IMR-90 (cell line): ENCODE measurements at regions not wholly inside any gene's neighbourhood (a gene's known extent, or its start where the extent isn't known, plus 50 kb on each side); places are given as distances from the start of the nearest gene placed in this dataset.

Source experiments
- ATAC-seq: fragments of 200-7000 bp; cut with Tn5 transposase; 2 replicates; pipeline ENCODE4 v1.9.1; 2020; ENCODE audit warnings: low read depth, mild to moderate bottlenecking, moderate library complexity
- BruUV-seq: library from RNA; stranded (reverse); fragments of 400-500 nt; replicated peaks from 2 replicates; lab custom pipeline; 2021; lab: Mats Ljungman, UMichigan
- CTCF ChIA-PET: fragments of 300-600 bp; formaldehyde crosslinking; extraction: SDS; loops from one replicate; lab custom pipeline; 2021; ENCODE audit warnings: antibody characterized with exemption; lab: Yijun Ruan, JAX
- POLR2A ChIA-PET: fragments of 300-600 bp; sonication (Branson Sonifier 250); formaldehyde crosslinking; loops from one replicate; lab custom pipeline; 2022; ENCODE audit warnings: antibody characterized with exemption; ENCODE audit not compliant: unreplicated experiment; lab: Charles Lee
- DNase-seq: peaks from one replicate; pipeline ENCODE4 v3.0.0; 2013
- H2AFZ ChIP-seq: replicated peaks from 2 replicates; pipeline ENCODE3; 2013; ENCODE audit warnings: low read length, mild to moderate bottlenecking; ENCODE audit not compliant: poor library complexity
- H2AK5ac ChIP-seq: 2 replicates; pipeline ENCODE4 v1.6.1; 2013; ENCODE audit warnings: low read depth, low read length, inconsistent platforms
- H2AK9ac ChIP-seq: replicated peaks from 2 replicates; pipeline ENCODE3; 2013; ENCODE audit warnings: mild to moderate bottlenecking, low read depth, low read length, moderate library complexity; ENCODE audit not compliant: poor library complexity
- H2BK120ac ChIP-seq: 2 replicates; pipeline ENCODE4 v1.6.1; 2013; ENCODE audit warnings: low read depth, low read length, inconsistent platforms
- H2BK15ac ChIP-seq: 3 replicates; pipeline ENCODE4 v1.6.1; 2013; ENCODE audit warnings: low read depth, low read length, inconsistent platforms
- H2BK20ac ChIP-seq: 2 replicates; pipeline ENCODE4 v1.6.1; 2013; ENCODE audit warnings: low read depth, mild to moderate bottlenecking, inconsistent platforms, low read length, moderate library complexity
- H2BK5ac ChIP-seq: 2 replicates; pipeline ENCODE4 v1.6.1; 2013; ENCODE audit warnings: mild to moderate bottlenecking, low read depth, low read length, inconsistent platforms; ENCODE audit not compliant: poor library complexity, severe bottlenecking
- H3K14ac ChIP-seq: replicated peaks from 2 replicates; pipeline ENCODE4 v1.6.1; 2013; ENCODE audit warnings: low read depth, low read length, inconsistent platforms
- H3K18ac ChIP-seq: 2 replicates; pipeline ENCODE4 v1.6.1; 2013; ENCODE audit warnings: low read depth, low read length, control low read depth
- H3K23ac ChIP-seq: 2 replicates; pipeline ENCODE4 v1.6.1; 2013; ENCODE audit warnings: low read depth, low read length, inconsistent platforms
- H3K27ac ChIP-seq: 2 replicates; pipeline ENCODE4 v1.5.1; 2013; ENCODE audit warnings: mild to moderate bottlenecking, control low read depth, low read length; ENCODE audit not compliant: insufficient read depth
- H3K27me3 ChIP-seq: 2 replicates; pipeline ENCODE4 v1.6.1; 2013; ENCODE audit warnings: low read length; ENCODE audit not compliant: control insufficient read depth, insufficient read depth
- H3K36me3 ChIP-seq: 2 replicates; pipeline ENCODE4 v1.6.1; 2013; ENCODE audit warnings: low read length, mixed read lengths; ENCODE audit not compliant: control insufficient read depth, insufficient read depth
- H3K4ac ChIP-seq: 2 replicates; pipeline ENCODE4 v1.6.1; 2013; ENCODE audit warnings: low read depth, low read length, inconsistent platforms
- H3K4me1 ChIP-seq: 2 replicates; pipeline ENCODE4 v1.6.1; 2013; ENCODE audit warnings: low read length, mixed read lengths; ENCODE audit not compliant: control insufficient read depth, insufficient read depth
- H3K4me2 ChIP-seq: 2 replicates; pipeline ENCODE4 v1.6.1; 2013; ENCODE audit warnings: low read depth, mild to moderate bottlenecking, control low read depth, low read length, moderate library complexity
- H3K4me3 ChIP-seq: 2 replicates; pipeline ENCODE4 v1.5.1; 2013; ENCODE audit warnings: low read depth, mild to moderate bottlenecking, control low read depth, low read length, moderate library complexity; ENCODE audit not compliant: insufficient read depth
- H3K56ac ChIP-seq: 2 replicates; pipeline ENCODE4 v1.6.1; 2013; ENCODE audit warnings: low read length, inconsistent platforms; ENCODE audit not compliant: insufficient read depth; ENCODE audit errors: extremely low read depth
- H3K79me1 ChIP-seq, 2 experiments: 2 replicates each; pipeline ENCODE4 v1.6.1; 2013; ENCODE audit warnings: low read length in 2 of 2, inconsistent platforms in 1 of 2, low read depth in 1 of 2
- H3K9ac ChIP-seq: 2 replicates; pipeline ENCODE4 v1.6.1; 2013; ENCODE audit warnings: low read depth, low read length, control low read depth
- H3K9me1 ChIP-seq: 2 replicates; pipeline ENCODE4 v1.6.1; 2013; ENCODE audit warnings: low read length, inconsistent platforms; ENCODE audit not compliant: insufficient read depth
- H3K9me3 ChIP-seq: 2 replicates; pipeline ENCODE4 v1.6.1; 2013; ENCODE audit warnings: low read length; ENCODE audit not compliant: control insufficient read depth, insufficient read depth
- H4K20me1 ChIP-seq: 2 replicates; pipeline ENCODE4 v1.6.1; 2013; ENCODE audit warnings: low read length, inconsistent platforms; ENCODE audit not compliant: insufficient read depth
- H4K5ac ChIP-seq: 2 replicates; pipeline ENCODE4 v1.6.1; 2013; ENCODE audit warnings: mild to moderate bottlenecking, low read depth, low read length, control low read depth
- H4K8ac ChIP-seq, 2 experiments: 2 replicates each; pipeline ENCODE4 v1.6.1; 2013; ENCODE audit warnings: low read depth in 2 of 2, low read length in 2 of 2, control low read depth in 1 of 2, inconsistent platforms in 1 of 2
- H4K91ac ChIP-seq: 2 replicates; pipeline ENCODE4 v1.6.1; 2013; ENCODE audit warnings: low read depth, low read length, inconsistent platforms; ENCODE audit not compliant: insufficient read depth
- CEBPB ChIP-seq: IDR thresholded peaks from 2 replicates; pipeline ENCODE4 v1.6.1; 2012; ENCODE audit warnings: low read depth, low read length, improper control_type of control experiment
- FOS ChIP-seq: fragments of 150-350 bp; IDR thresholded peaks from 2 replicates; pipeline ENCODE4 v1.6.1; 2016; ENCODE audit warnings: low read depth, low read length
- MAFK ChIP-seq: IDR thresholded peaks from 2 replicates; pipeline ENCODE4 v1.6.1; 2012; ENCODE audit warnings: low read depth, low read length, improper control_type of control experiment
- MAZ ChIP-seq: IDR thresholded peaks from 2 replicates; pipeline ENCODE4 v1.6.1; 2012; ENCODE audit warnings: low read depth, mild to moderate bottlenecking, low read length, improper control_type of control experiment, moderate library complexity, borderline replicate concordance
- NFE2L2 ChIP-seq: fragments of 150-350 bp; IDR thresholded peaks from 2 replicates; pipeline ENCODE4 v1.6.1; 2016; ENCODE audit warnings: low read depth, mild to moderate bottlenecking, low read length
- POLR2A ChIP-seq: IDR thresholded peaks from 2 replicates; pipeline ENCODE4 v1.6.1; 2012; ENCODE audit warnings: mild to moderate bottlenecking, low read depth, low read length
- RAD21 ChIP-seq: IDR thresholded peaks from 2 replicates; pipeline ENCODE4 v1.6.1; 2012; ENCODE audit warnings: low read length, improper control_type of control experiment
- RCOR1 ChIP-seq: IDR thresholded peaks from 2 replicates; pipeline ENCODE4 v1.6.1; 2012; ENCODE audit warnings: mild to moderate bottlenecking, low read length, improper control_type of control experiment; ENCODE audit not compliant: insufficient replicate concordance
- SMC3 ChIP-seq: fragments of 150-350 bp; IDR thresholded peaks from 2 replicates; pipeline ENCODE4 v1.6.1; 2016; ENCODE audit warnings: low read depth, mild to moderate bottlenecking, antibody characterized with exemption, low read length, moderate library complexity
- USF2 ChIP-seq: fragments of 150-350 bp; IDR thresholded peaks from 2 replicates; pipeline ENCODE4 v1.6.1; 2017; ENCODE audit warnings: mild to moderate bottlenecking, antibody characterized with exemption, low read length, low read depth
- WGBS, 2 experiments: methylation state at CpG; one replicate each; pipeline versions ENCODE4 v1.1.5 to v1.1.7; 2013; ENCODE audit warnings: missing lambda C conversion rate in 2 of 2; ENCODE audit not compliant: insufficient read length in 1 of 2; ENCODE audit errors: extremely low coverage in 2 of 2; 5-methylcytosine and 5-hydroxymethylcytosine counted together
- dilution Hi-C: fragments of 300-500 bp; cut with HindIII; formaldehyde crosslinking; loops from one replicate; pipeline ENCODE4 v1.14.3; 2018; ENCODE audit warnings: low sequenced_read_pairs; ENCODE audit not compliant: unreplicated experiment
- in situ Hi-C: fragments of 300-500 bp; cut with MboI; formaldehyde crosslinking; loops from 3 replicates; pipeline ENCODE4 v1.14.3; 2019; ENCODE audit warnings: low sequenced_read_pairs, inconsistent platforms, mixed read lengths
- intact Hi-C: fragments of 100-400 bp; cut with micrococcal nuclease; formaldehyde crosslinking; loops from 2 replicates; pipeline ENCODE4 v1.10.0; 2022

GRCh38 chrX:25433307-25433706 is 417.5 kb upstream of the ARX start:
- BruUV-seq: no TSS peak
- DNase-seq (no peak), ATAC-seq (no peak)
- Histone ChIP-seq H4K8ac (no peak overlapping the region), H3K14ac (no peak overlapping the region), H4K5ac (no peak overlapping the region), H3K27me3 (no peaks in the 10 kb centered on the region), H3K18ac (no peak overlapping the region), H3K23ac (no peak overlapping the region), H3K9ac (no peak overlapping the region), H2BK20ac (no peak overlapping the region), H2BK120ac (no peak overlapping the region), H4K20me1 (no peaks in the 10 kb centered on the region), H2BK5ac (no peak overlapping the region), H3K4me3 (no peak overlapping the region), H3K56ac (no peak overlapping the region), H3K36me3 (no peaks in the 10 kb centered on the region), H3K9me3 (peaks cover 3% of the 10 kb centered on the region; the same call in 1 of the 2 replicates), H3K4ac (no peak overlapping the region), H3K27ac (no peak overlapping the region), H2AK9ac (no peak overlapping the region), H2BK15ac (no peak overlapping the region), H2AFZ (no peak overlapping the region), H3K79me1 (no peaks in the 10 kb centered on the region), H3K4me2 (no peak overlapping the region), H2AK5ac (no peak overlapping the region), H3K9me1 (no peaks in the 10 kb centered on the region), H3K4me1 (no peaks in the 10 kb centered on the region), H4K91ac (no peak overlapping the region)
- dilution Hi-C loops: no loop called here
- in situ Hi-C loops: no loop called here
- ChIA-PET POLR2A (no interaction called here), CTCF (no interaction called here)
- intact Hi-C loops: no loop called here
- no CpG with 5 or more reads among the region's 2 CpGs for WGBS, 2 experiments
- no peak for TF ChIP-seq FOS
- TF ChIP-seq CEBPB: no peak
- no peak for TF ChIP-seq MAFK
- TF ChIP-seq USF2: no peak
- no peak for TF ChIP-seq NFE2L2
- TF ChIP-seq POLR2A: no peak
- no peak for TF ChIP-seq SMC3
- no peak for TF ChIP-seq RCOR1
- no peak for TF ChIP-seq MAZ
- TF ChIP-seq RAD21: no peak
